Epithelial cell of proximal tubule (primary cell): ENCODE measurements at regions not wholly inside any gene's neighbourhood (a gene's known extent, or its start where the extent isn't known, plus 50 kb on each side); places are given as distances from the start of the nearest gene placed in this dataset.

ENCODE experiments used
- DNase-seq: peaks from one replicate; pipeline ENCODE4 v3.0.0-alpha.2; 2011; ENCODE audit warnings: low read depth
- H3K4me3 ChIP-seq: 2 replicates; pipeline ENCODE4 v1.5.1; 2011; ENCODE audit warnings: low read depth, mild to moderate bottlenecking, low read length
- CTCF ChIP-seq: conservative IDR thresholded peaks from 2 replicates; pipeline ENCODE4 v1.5.1; 2012; ENCODE audit warnings: low read depth, mild to moderate bottlenecking, low read length

GRCh38 chr1:201670517-201670916 is 131.6 kb downstream of the NAV1 start:
- no peak for TF ChIP-seq CTCF
- DNase-seq = no peak
- no peak overlapping the region for H3K4me3 ChIP-seq

- TF ChIP-seq CTCF = no peak
- no peak for DNase-seq
- H3K4me3 ChIP-seq = no peak overlapping the region
Measured at GRCh38 chr1:201672685-201673084, 133.8 kb downstream of the NAV1 start.

- no peak overlapping the region for H3K4me3 ChIP-seq
- DNase-seq = no peak
- TF ChIP-seq CTCF = no peak
Measured at GRCh38 chr1:201673093-201673492, 134.2 kb downstream of the NAV1 start.

- H3K4me3 ChIP-seq = no peak overlapping the region
- no peak for TF ChIP-seq CTCF
- no peak for DNase-seq
Measured at GRCh38 chr1:201673915-201674314, 135.0 kb downstream of the NAV1 start.

- H3K4me3 ChIP-seq = no peak overlapping the region
- DNase-seq = no peak
- no peak for TF ChIP-seq CTCF
Measured at GRCh38 chr1:201675143-201675542, 136.2 kb downstream of the NAV1 start.

GRCh38 chr1:201676197-201676596 is 137.3 kb downstream of the NAV1 start:
- H3K4me3 ChIP-seq = no peak overlapping the region
- TF ChIP-seq CTCF = no peak
- no peak for DNase-seq

- no peak for DNase-seq
- H3K4me3 ChIP-seq = no peak overlapping the region
- TF ChIP-seq CTCF = no peak
Measured at GRCh38 chr1:201676641-201677040, 137.7 kb downstream of the NAV1 start.
